DOHH2 (cell line): ENCODE measurements at regions not wholly inside any gene's neighbourhood (a gene's known extent, or its start where the extent isn't known, plus 50 kb on each side); places are given as distances from the start of the nearest gene placed in this dataset.

Source experiments
- H3F3A ChIP-seq: fragments of 200-600 bp; sonication (generic), shearing (Covaris generic); 2 replicates; pipeline ENCODE4 v1.6.0; 2016; ENCODE audit warnings: antibody characterized with exemption, mild to moderate bottlenecking; ENCODE audit not compliant: control insufficient read depth, insufficient read depth
- H3K27ac ChIP-seq: fragments of 200-600 bp; sonication (generic); 2 replicates; pipeline ENCODE4 v1.5.1; 2014; ENCODE audit warnings: low read depth, mild to moderate bottlenecking, low read length, moderate library complexity
- H3K27me3 ChIP-seq: fragments of 200-600 bp; sonication (generic); 2 replicates; pipeline ENCODE4 v1.6.1; 2014; ENCODE audit warnings: mild to moderate bottlenecking, low read length, mixed read lengths; ENCODE audit not compliant: control insufficient read depth
- H3K36me3 ChIP-seq: fragments of 200-600 bp; sonication (generic); 2 replicates; pipeline ENCODE4 v1.6.1; 2014; ENCODE audit warnings: mild to moderate bottlenecking, low read length, moderate library complexity, mixed read lengths; ENCODE audit not compliant: control insufficient read depth
- H3K4me1 ChIP-seq: fragments of 200-600 bp; sonication (generic); 2 replicates; pipeline ENCODE4 v1.6.1; 2014; ENCODE audit warnings: mild to moderate bottlenecking, low read length, mixed read lengths; ENCODE audit not compliant: control insufficient read depth
- H3K4me2 ChIP-seq: fragments of 200-600 bp; sonication (generic); 2 replicates; pipeline ENCODE4 v1.6.0; 2014; ENCODE audit warnings: mild to moderate bottlenecking, low read length, moderate library complexity
- H3K4me3 ChIP-seq: fragments of 200-600 bp; sonication (generic); 2 replicates; pipeline ENCODE4 v1.5.1; 2014; ENCODE audit warnings: mild to moderate bottlenecking, low read length, mixed read lengths
- H3K79me2 ChIP-seq: fragments of 200-600 bp; sonication (generic); 2 replicates; pipeline ENCODE4 v1.6.1; 2014; ENCODE audit warnings: mild to moderate bottlenecking, low read length, mixed read lengths; ENCODE audit not compliant: control insufficient read depth
- H3K9me2 ChIP-seq: fragments of 200-600 bp; sonication (generic); replicated peaks from 2 replicates; pipeline ENCODE4 v1.6.1; 2014; ENCODE audit warnings: mild to moderate bottlenecking, low read length, mixed read lengths; ENCODE audit not compliant: control insufficient read depth
- H3K9me3 ChIP-seq: fragments of 200-600 bp; sonication (generic); 2 replicates; pipeline ENCODE4 v1.6.1; 2014; ENCODE audit warnings: antibody characterized with exemption, low read length, mixed read lengths; ENCODE audit not compliant: control insufficient read depth, insufficient read depth
- H4K20me1 ChIP-seq: fragments of 200-600 bp; sonication (generic); 2 replicates; pipeline ENCODE4 v1.6.0; 2014; ENCODE audit warnings: low read depth, mild to moderate bottlenecking, antibody characterized with exemption, low read length, moderate library complexity; ENCODE audit not compliant: control insufficient read depth, insufficient read depth
- EZH2phosphoT487 ChIP-seq: fragments of 200-600 bp; sonication (generic); IDR thresholded peaks from 2 replicates; pipeline ENCODE4 v1.6.1; 2017; ENCODE audit warnings: borderline replicate concordance, mild to moderate bottlenecking, antibody characterized with exemption, low read length, moderate library complexity, mixed read lengths
- TF ChIP-seq, protein P1 (sequence below): fragments of 200-600 bp; sonication (generic); IDR thresholded peaks from one replicate; pipeline ENCODE4 v1.5.1; 2014; ENCODE audit warnings: antibody characterized with exemption, mild to moderate bottlenecking, low read depth, low read length; ENCODE audit not compliant: poor library complexity, severe bottlenecking

DNA sequence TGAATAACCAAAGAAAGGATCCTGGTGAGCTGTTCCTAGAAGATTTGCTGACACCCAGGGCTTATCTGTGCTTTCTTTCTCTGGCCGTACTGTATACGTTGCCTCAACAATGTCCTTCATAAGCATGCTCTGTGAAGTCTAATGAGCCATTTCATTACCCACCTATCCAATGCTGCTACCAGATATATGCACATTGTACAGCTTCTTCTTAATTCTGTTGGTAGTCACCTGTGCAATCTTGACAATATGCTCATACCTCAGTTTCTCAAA, 731.8 kb upstream of the NCAM2 start:
- H3K27ac ChIP-seq, result no peak overlapping the region
- no peaks in the 10 kb centered on the region for H3K36me3 ChIP-seq
- no peak overlapping the region for H3K4me2 ChIP-seq
- no peaks in the 10 kb centered on the region for H3K27me3 ChIP-seq
- TF ChIP-seq, protein P1, sequence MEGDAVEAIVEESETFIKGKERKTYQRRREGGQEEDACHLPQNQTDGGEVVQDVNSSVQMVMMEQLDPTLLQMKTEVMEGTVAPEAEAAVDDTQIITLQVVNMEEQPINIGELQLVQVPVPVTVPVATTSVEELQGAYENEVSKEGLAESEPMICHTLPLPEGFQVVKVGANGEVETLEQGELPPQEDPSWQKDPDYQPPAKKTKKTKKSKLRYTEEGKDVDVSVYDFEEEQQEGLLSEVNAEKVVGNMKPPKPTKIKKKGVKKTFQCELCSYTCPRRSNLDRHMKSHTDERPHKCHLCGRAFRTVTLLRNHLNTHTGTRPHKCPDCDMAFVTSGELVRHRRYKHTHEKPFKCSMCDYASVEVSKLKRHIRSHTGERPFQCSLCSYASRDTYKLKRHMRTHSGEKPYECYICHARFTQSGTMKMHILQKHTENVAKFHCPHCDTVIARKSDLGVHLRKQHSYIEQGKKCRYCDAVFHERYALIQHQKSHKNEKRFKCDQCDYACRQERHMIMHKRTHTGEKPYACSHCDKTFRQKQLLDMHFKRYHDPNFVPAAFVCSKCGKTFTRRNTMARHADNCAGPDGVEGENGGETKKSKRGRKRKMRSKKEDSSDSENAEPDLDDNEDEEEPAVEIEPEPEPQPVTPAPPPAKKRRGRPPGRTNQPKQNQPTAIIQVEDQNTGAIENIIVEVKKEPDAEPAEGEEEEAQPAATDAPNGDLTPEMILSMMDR, result no peak
- TF ChIP-seq EZH2phosphoT487, result no peak
- peaks cover 3% of the 10 kb centered on the region; the same call in 1 of the 2 replicates for H3K9me3 ChIP-seq
- no peaks in the 10 kb centered on the region for H3K4me1 ChIP-seq
- H3K9me2 ChIP-seq, result no peaks in the 10 kb centered on the region
- no peaks in the 10 kb centered on the region for H3K79me2 ChIP-seq
- no peak overlapping the region for H3K4me3 ChIP-seq
- H4K20me1 ChIP-seq, result no peaks in the 10 kb centered on the region
- H3F3A ChIP-seq, result no peaks in the 10 kb centered on the region

DNA sequence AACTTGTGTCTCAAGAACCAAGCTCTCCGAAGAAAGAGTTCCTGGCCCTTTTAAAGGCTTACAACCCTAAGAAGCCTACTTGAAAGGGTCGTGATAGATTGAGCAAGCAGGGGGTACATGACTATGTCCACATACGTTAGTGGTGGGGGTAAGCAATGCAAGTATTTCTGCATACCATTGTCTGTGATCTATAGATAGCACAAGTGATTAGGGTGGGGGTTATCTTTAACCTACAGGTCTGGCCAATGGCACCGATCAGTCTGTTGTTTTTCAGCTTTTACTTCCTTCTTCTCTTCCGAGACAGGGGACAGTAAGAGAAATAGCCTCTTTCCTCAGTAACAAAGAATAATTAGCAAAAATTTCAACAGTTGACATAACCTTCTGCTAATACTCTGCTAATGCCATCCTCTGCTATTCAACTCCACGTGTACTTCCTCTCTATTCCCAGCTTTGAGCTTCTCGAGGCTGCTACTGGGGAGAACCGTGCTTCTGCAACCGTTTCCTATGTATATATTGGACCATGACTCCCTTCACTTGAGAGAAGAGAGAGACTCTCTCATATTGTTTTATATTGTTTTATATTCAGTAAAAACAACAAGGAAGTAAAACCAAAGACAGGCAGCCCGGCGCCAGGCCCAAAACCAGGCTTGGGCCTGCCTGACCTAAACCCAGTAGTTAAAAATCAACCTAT, 727.7 kb upstream of the NCAM2 start:
- Histone ChIP-seq H4K20me1 (no peaks in the 10 kb centered on the region), H3K27me3 (no peaks in the 10 kb centered on the region), H3K27ac (no peak overlapping the region), H3K9me3 (peaks cover 3% of the 10 kb centered on the region; the same call in 1 of the 2 replicates), H3K4me3 (no peak overlapping the region), H3K4me1 (no peaks in the 10 kb centered on the region), H3F3A (no peaks in the 10 kb centered on the region), H3K36me3 (no peaks in the 10 kb centered on the region), H3K9me2 (no peaks in the 10 kb centered on the region), H3K79me2 (no peaks in the 10 kb centered on the region), H3K4me2 (no peak overlapping the region)
- TF ChIP-seq EZH2phosphoT487, result no peak
- TF ChIP-seq, protein P1, result no peak

DNA sequence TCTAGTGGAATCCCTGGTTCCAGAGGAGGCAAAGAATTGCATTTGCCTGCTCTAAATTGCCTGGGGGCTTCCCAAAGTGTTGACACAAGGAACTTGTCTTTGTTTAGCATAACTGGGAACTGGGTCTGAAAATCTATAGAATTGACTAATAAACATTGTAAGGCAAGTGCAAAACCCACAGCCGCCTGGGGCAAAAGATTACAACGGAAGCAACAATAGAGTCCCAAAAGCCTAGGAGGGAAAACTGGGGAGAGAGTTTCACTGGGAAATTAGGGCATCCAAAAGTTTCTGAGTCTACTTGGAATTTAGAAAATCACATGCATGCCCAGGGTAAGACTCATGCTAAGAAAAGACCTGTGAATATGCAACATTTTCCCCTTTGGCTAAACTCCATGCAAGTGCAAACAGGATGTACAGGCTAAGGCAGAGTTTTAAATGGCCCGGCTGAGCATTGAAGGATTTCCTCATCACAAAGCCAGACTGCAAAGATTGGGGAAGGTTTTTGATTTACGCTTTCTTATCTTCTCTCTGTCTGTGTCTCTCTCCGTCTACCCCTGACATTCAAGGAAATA, 725.3 kb upstream of the NCAM2 start:
- no peaks in the 10 kb centered on the region for H3K36me3 ChIP-seq
- H3K9me2 ChIP-seq, result no peaks in the 10 kb centered on the region
- TF ChIP-seq EZH2phosphoT487, result no peak
- TF ChIP-seq, protein P1, result no peak
- no peak overlapping the region for H3K4me3 ChIP-seq
- H3K9me3 ChIP-seq, result peaks cover 3% of the 10 kb centered on the region; the same call in 1 of the 2 replicates
- H3K4me2 ChIP-seq, result no peak overlapping the region
- H4K20me1 ChIP-seq, result no peaks in the 10 kb centered on the region
- no peaks in the 10 kb centered on the region for H3K27me3 ChIP-seq
- H3K4me1 ChIP-seq, result no peaks in the 10 kb centered on the region
- H3K79me2 ChIP-seq, result no peaks in the 10 kb centered on the region
- no peaks in the 10 kb centered on the region for H3F3A ChIP-seq
- H3K27ac ChIP-seq, result no peak overlapping the region
